HG02610 (cell line): ENCODE measurements at regions not wholly inside any gene's neighbourhood (a gene's known extent, or its start where the extent isn't known, plus 50 kb on each side); places are given as distances from the start of the nearest gene placed in this dataset.
"Not testable (repeated sequence)": the region's sequence is repeated elsewhere in the genome, so short reads cannot be mapped to it uniquely, and the experiment has no call there.

ENCODE experiments used
- ATAC-seq: cut with Tn5 transposase; IDR thresholded peaks from one replicate; pipeline ENCODE4 v1.9.1; 2021; ENCODE audit warnings: mild to moderate bottlenecking, moderate library complexity; ENCODE audit not compliant: unreplicated experiment

GRCh38 chr21:23955135-23955843 lies 1652.0 kb downstream of the MRPL39 start:
- ATAC-seq: no peak

DNA sequence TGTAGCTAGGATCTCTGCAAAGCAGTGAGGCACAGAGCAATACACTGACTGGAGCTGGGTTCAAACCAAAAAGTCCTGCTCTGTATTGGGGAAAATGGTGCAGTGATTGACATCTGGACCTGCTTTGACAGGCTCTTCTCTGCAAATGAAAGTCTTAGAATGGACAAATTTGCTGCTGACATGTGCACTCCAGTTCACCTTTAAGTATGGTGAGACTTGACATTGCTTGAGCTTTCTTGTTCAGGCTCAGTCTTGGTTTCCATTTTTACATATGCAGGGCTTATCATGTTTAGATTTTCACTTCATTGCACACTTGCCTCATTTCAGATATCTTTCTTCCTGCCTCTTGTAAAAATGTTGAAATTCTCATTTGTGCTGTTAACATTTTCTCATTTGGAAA lies 1655.0 kb downstream of the MRPL39 start:
- no peak for ATAC-seq

DNA sequence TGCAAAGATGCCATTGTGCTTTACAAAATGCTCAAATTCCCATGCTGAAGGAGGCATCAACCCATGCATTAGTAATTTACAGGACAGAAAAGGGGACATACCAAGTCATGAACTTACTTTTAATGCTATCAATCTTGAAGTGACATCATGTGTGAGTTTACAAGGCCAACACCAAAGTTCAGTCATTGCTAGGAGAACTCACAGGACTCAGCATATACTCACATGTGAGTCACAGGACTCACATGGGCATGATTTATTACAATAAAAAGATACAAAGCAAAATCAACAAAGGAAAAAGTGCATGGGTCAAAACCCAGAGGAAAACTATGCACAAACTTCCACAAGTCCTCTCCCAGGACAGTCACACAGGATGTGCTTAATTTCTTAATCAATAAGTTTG lies 1656.0 kb downstream of the MRPL39 start:
- ATAC-seq: no peak

GRCh38 chr21:23950344-23950743 lies 1656.9 kb downstream of the MRPL39 start:
- ATAC-seq: no peak

GRCh38 chr21:23949493-23949892 lies 1657.8 kb downstream of the MRPL39 start:
- no peak for ATAC-seq

- ATAC-seq: peak; percentile 53
These were observed 1667.8 kb downstream of the MRPL39 start for GRCh38 chr21:23939369-23940065.

- no peak for ATAC-seq
These were observed 1670.3 kb downstream of the MRPL39 start for GRCh38 chr21:23936991-23937390.

- ATAC-seq: no peak
These were observed 1671.1 kb downstream of the MRPL39 start for GRCh38 chr21:23936224-23936623.

DNA sequence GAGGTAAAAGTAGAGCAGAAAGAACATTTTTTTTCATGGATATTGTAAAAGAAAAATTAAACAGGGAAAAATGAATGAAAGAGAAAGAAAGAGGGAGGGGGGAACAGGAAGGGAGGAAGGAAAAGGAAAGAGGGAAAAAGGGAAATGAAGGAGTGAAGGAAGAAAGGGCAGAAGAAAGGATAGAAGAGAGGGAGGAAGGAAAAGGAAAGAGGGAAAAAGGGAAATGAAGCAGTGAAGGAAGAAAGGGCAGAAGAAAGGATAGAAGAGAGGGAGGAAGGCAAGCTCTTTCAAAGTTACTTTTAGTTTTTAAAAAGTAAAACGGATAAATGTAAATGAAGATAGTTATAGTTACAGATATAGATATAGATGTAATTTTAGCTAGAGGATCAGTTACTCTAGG lies 1676.7 kb downstream of the MRPL39 start:
- ATAC-seq: no peak

DNA sequence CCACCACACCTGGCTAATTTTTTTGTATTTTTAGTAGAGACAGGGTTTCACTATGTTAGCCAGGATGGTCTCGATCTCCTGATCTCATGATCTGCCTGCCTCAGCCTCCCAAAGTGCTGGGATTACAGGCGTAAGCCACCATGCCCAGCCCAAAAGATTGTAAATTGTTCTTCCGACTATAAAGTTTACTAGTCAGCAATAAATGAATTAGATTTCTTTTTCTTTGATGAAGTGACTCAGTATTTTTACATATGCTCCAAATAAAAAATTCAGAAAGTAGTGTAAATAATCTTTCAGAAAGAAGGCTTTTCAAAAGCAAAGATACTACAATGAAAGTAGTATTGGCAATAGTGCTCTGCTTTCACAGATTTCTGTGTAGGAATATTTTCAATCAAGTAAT lies 1680.9 kb downstream of the MRPL39 start:
- ATAC-seq: not testable (repeated sequence)

DNA sequence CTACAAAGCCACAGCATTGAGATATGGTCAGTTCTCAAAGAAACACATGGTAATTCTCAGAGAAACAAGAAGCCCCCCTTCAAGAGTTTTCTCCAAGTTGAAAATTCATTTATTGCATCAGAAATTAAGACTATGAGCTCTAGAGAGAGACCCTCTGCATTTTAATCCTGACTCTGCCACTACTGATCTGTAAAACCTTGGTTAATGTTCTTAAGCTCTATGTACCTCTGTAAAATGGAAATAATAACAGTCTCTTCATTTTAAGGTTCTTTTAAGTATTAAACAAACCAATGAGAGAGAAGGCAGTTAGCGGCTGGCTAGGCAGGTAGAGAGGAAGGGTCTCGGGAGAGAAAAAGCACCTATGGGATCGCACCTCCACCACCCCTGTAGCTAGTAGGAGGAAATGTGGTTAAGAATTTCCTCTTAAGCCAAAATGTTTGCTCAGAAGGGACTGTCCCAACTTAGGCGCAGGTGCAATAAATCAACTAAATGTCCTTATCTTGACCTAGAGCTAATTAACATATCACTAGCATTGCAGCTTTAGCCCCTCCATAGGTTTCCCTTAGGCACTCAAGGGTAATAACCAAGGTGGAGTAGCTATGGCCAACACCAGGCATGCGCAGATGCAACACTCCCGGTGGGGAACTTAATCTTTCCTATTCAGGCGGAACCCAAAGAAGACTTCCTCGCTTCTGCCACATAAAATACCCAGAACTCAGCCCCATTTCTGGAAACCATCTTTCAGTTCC lies 1685.4 kb downstream of the MRPL39 start:
- ATAC-seq: no peak

DNA sequence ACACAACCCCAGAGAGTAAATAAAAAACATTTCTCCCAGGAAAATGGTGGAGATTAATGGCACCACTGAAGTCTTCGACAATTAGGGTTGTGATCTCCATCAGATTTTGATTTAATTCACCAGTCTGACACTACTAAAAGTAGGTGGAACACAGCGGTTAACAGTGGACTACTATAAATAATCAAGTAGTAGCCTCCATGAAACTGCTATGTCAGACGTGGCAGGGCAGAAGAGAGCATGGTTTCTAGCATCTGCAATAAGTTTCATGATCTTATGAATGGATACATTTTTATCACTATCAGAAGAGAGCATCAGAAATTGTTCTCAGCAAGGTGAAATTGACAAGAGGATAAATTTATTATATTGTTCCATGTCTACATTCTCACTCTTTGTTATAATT lies 1706.6 kb downstream of the MRPL39 start:
- ATAC-seq: no peak

GRCh38 chr21:23899561-23899960 lies 1707.7 kb downstream of the MRPL39 start:
- ATAC-seq: no peak

- ATAC-seq: no peak
These were observed 1716.6 kb downstream of the MRPL39 start for GRCh38 chr21:23890652-23891051.

- ATAC-seq: peak; percentile 75
These were observed 1719.5 kb downstream of the MRPL39 start for GRCh38 chr21:23887725-23888306.

- ATAC-seq: no peak
These were observed 1720.2 kb downstream of the MRPL39 start for GRCh38 chr21:23886828-23887724.

DNA sequence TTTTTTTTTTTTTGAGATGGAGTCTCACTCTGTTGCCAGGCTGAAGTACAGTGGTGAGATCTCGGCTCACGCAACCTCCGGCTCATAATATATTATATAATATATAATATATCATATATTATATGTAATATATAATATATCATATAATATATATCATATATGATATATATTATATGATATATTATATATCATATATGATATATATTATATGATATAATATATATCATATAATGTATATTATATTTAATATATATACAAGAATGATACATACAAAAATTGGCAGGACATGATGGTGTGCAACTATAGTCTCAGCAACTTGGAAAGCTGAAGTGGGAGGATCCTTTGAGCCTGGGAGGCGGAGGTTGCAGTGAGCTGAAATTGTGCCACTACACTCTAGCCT lies 1725.5 kb downstream of the MRPL39 start:
- no peak for ATAC-seq

- ATAC-seq: no peak
These were observed 1730.2 kb downstream of the MRPL39 start for GRCh38 chr21:23876925-23877558.

DNA sequence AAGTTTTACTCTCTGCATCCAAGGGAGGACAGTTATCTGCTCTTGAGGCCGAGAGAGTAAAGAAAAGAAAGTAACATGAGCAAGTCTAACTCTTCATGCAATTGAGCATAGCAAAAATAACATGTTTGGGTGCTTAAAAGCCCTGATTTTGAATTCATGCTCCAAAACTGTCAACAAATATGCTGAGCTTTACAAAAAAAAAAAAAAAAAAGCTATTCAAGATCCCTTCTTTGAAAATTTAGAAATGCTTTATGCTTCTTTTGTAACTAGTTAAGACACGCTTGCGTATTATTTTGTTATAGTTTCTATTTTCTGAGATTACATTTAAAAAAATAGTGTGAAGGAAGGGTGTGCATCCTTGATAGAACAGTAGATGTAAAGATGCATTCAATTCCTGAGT lies 1733.0 kb downstream of the MRPL39 start:
- ATAC-seq: no peak

GRCh38 chr21:23861911-23862504 lies 1745.3 kb downstream of the MRPL39 start:
- ATAC-seq: no peak
